Limb (tissue), 2 donors: ENCODE measurements at regions not wholly inside any gene's neighbourhood (a gene's known extent, or its start where the extent isn't known, plus 50 kb on each side); places are given as distances from the start of the nearest gene placed in this dataset.

ENCODE experiments used
- DNase-seq, 2 donors: peaks; one replicate each; pipeline ENCODE4 v3.0.0-alpha.2; 2016; ENCODE audit errors: extremely low spot score in 2 of 2

GRCh38 chr11:8823174-8823742 is 87.7 kb upstream of the AKIP1 start:
- no peak for DNase-seq

- DNase-seq = no peak
Measured at GRCh38 chr11:8826139-8826786, 84.7 kb upstream of the AKIP1 start.

DNA sequence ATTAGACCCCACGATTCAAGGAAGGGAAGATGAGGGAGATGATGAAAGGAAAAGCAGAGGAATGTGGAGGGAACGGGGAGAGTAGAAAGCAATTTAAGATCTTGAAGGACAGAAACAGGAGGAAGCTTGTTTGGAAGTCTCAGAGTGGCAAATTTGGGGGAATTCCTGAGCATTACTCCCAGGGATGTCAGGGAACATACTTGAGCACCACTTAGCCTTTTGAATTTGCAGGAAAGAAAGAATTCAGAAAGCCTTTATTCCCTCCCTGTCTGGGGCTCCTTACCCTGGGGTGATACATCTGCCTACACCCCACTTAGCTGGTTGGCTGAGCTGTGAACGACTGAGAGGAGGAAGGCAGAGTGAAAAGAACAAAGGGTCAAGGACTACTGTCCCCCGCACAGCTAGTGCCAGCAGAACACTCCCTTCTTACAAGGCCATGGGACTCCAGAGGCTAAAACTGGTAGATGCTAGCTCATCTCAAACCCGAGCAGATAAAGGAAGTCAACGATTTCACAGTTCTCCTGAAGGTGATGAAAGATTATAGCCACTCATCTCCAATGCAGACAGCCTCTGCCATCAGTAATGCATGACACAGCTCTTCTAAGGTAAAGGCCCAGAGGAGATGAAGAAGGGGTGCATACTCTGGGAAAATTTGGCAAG is 84.0 kb upstream of the AKIP1 start:
- DNase-seq = no peak

DNA sequence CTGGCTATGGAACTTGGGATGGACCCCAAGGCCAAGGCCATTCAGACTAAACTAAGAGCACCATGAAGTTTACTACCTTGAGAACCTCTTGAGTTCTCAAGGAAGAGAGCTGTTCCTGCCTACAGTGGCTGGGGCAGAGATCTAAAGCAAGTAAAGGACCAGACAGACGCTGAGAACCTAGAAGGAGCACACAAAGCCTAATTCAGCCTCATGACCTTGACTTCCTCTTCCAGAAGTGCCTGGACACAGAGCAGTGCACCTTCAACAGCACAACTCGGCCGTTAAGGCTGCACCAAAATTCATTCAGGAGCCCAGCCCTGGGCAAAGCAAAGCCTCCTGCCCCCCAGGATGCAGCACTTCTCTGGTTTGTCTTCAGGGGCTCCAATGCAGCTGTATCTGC is 82.9 kb upstream of the AKIP1 start:
- no peak for DNase-seq

GRCh38 chr11:8828580-8829361 is 82.2 kb upstream of the AKIP1 start:
- no peak for DNase-seq

- DNase-seq = no peak
Measured at GRCh38 chr11:8829556-8829955, 81.4 kb upstream of the AKIP1 start.

DNA sequence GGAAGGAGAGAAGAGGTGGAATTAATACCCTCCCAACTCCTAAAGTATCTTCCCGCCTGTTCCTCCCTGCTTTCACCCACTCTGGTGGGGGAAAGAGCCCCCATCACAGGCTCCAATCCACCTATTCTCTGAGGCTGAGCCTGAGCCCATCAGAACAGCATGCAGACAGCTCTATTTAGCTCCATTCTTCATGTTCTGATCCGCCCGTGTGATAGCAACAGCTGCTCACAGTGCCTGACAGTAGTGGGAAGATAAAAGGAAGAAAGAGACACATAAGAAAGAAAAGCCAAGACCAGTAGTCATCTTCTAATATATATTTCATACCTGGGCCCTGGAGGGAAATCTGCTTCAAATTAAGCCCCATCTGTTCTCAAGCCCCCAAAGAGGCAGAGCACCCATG is 80.3 kb upstream of the AKIP1 start:
- no peak for DNase-seq

- DNase-seq = no peak
Measured at GRCh38 chr11:8831861-8832260, 79.1 kb upstream of the AKIP1 start.

DNA sequence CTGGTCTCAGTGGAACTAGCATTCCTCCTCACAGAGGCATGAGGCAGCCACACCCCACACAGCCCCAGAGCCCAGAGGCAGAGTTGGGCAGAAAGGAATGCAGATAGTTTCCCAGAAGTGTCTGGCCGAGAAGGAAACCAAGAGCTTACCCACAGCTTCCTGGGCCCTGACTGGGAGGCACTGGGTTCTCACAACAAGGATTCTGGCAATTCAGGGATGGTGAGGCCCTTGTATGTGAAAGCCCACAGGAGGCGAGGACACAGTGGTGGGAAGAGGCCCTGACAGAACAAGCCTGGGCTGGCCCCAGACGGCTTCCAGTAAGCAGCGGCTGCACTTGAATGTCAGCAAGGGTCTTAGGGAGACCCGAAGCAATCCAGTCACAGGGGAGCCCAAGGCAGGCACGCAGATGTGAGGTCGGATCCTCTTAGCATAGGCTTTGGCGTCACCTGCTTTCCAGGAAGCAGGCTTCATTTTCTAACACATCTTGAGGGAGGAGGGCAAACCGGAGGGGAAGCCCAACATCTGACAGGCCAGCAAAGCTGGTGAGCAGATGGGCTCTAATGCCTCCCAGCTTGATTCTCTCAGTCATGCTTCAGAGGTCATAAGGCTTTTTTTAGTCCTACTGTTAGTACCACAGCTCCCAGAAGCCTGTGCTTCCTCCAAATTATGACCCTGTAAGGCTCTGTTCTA is 78.3 kb upstream of the AKIP1 start:
- peak; percentile 67 to 85 for DNase-seq

- DNase-seq = peak in 1 of 2 donors; percentile 24
Measured at GRCh38 chr11:8833568-8834315, 77.2 kb upstream of the AKIP1 start.

GRCh38 chr11:8834379-8834778 is 76.6 kb upstream of the AKIP1 start:
- no peak for DNase-seq

DNA sequence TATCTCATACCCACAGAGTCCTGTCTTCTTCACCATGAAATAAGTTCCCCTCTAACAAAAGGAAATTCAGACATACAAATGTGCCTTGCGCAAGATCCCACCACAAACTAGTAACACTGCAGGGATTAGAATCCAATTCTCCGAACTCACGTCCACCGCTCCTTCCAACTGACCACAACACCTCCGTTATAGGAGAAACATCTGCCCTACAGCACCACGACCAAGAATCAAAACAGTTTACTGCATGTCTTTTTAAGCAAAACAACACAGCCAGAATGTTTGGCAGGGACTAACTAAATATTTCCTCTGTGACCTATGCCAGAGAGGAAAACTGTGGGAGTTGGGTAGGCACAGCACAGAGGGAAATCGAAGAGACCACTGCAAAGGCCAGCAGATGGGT is 72.7 kb upstream of the AKIP1 start:
- DNase-seq = no peak

- no peak for DNase-seq
Measured at GRCh38 chr11:8839306-8839956, 71.6 kb upstream of the AKIP1 start.

GRCh38 chr11:8839957-8840945 is 70.7 kb upstream of the AKIP1 start:
- peak; percentile 37 to 58 for DNase-seq

- no peak for DNase-seq
Measured at GRCh38 chr11:8841899-8842298, 69.1 kb upstream of the AKIP1 start.

GRCh38 chr11:8858808-8859207 is 52.2 kb upstream of the AKIP1 start:
- DNase-seq = no peak
